ENCODE measurements at regions not wholly inside any gene's neighbourhood (a gene's known extent, or its start where the extent isn't known, plus 50 kb on each side); places are given as distances from the start of the nearest gene placed in this dataset.

DNA sequence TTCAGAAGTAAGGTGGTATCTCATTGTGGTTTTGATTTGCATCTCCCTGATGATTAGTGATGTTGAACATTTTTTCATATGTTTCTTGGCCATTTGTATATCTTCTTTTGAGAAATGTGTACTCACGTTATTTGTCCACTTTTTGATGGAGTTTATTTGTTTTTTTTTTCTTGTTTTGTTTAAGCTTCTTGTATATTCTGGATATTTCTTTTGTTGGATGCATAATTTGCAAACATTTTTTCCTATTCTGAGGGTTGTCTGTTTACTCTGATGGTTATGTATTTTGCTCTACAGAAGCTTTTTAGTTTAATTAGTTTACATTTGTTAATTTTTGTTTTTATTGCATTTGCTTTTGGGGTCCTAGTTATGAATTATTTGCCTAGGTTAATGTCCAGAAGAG, 927.4 kb upstream of the LRFN5 start:
- no peak for TF ChIP-seq POLR2AphosphoS5 (IDR thresholded peaks at IDR 0.05)
- TF ChIP-seq, protein P1, sequence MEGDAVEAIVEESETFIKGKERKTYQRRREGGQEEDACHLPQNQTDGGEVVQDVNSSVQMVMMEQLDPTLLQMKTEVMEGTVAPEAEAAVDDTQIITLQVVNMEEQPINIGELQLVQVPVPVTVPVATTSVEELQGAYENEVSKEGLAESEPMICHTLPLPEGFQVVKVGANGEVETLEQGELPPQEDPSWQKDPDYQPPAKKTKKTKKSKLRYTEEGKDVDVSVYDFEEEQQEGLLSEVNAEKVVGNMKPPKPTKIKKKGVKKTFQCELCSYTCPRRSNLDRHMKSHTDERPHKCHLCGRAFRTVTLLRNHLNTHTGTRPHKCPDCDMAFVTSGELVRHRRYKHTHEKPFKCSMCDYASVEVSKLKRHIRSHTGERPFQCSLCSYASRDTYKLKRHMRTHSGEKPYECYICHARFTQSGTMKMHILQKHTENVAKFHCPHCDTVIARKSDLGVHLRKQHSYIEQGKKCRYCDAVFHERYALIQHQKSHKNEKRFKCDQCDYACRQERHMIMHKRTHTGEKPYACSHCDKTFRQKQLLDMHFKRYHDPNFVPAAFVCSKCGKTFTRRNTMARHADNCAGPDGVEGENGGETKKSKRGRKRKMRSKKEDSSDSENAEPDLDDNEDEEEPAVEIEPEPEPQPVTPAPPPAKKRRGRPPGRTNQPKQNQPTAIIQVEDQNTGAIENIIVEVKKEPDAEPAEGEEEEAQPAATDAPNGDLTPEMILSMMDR (IDR thresholded peaks at IDR 0.05): no peak

Measured in stomach (tissue), 4 donors.